GM19035 (cell line): ENCODE measurements at regions not wholly inside any gene's neighbourhood (a gene's known extent, or its start where the extent isn't known, plus 50 kb on each side); places are given as distances from the start of the nearest gene placed in this dataset.
"Not testable (repeated sequence)": the region's sequence is repeated elsewhere in the genome, so short reads cannot be mapped to it uniquely, and the experiment has no call there.

Experiments used
- ATAC-seq: cut with Tn5 transposase; IDR thresholded peaks from one replicate; pipeline ENCODE4 v1.9.1; 2021; ENCODE audit not compliant: unreplicated experiment

DNA sequence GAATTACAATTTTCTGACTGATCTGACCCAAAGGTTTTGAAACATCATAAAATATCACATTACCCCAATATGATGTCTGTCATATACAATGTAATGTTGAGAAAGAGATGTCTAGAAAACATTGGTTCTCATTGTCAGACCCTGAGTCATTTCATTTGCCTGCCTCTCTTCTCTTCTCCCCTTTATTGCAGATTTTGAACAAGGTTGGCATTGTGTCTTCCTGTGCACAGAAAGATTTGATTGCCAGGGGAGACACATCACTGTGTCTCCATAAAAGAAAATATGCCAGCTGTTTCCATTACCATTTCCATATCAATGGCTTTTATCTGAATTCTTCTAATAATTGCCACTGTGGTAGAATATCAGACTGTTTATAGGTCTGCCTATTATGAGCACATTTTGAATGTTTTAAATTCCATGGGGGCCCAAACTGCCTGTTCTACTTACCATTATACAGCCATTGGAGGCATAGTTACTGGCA, 65.6 kb downstream of the IFI44 start:
- no peak for ATAC-seq

DNA sequence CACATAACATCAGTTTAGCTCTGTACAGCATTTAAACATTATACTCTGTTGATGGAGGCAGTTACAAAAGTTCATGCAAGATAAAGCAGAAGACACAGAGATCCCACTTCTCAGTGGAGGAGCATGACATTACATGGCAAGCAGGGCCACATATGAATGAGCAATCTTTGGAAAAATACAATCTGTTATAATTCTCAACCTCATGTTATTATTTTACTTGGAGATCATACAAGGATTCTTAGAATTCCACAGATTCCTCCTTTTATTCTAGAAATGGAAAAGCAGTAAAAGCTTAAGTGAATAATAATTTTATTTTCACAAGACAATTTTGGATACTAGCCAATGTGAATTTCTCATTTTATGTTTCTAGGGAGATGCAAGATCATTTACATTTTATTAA, 66.6 kb downstream of the IFI44 start:
- no peak for ATAC-seq

DNA sequence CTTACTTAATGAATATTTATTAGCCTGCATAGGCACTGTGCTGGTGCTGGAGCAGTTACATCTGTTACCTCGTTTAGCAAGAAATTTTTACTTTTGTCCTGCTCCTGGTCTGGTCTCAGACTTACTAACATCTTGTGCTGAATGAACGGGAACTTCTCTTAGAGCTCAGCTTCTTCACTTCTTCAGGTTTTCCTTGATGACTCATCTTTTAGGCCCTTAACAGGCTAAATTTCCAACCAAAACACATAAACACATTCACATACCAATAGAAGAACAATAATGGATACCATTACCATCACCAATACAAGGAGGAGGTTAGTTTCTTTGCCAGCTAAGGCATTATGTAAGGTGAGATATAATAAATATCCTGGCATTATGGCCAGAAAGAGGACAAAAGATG, 68.9 kb downstream of the IFI44 start:
- no peak for ATAC-seq

DNA sequence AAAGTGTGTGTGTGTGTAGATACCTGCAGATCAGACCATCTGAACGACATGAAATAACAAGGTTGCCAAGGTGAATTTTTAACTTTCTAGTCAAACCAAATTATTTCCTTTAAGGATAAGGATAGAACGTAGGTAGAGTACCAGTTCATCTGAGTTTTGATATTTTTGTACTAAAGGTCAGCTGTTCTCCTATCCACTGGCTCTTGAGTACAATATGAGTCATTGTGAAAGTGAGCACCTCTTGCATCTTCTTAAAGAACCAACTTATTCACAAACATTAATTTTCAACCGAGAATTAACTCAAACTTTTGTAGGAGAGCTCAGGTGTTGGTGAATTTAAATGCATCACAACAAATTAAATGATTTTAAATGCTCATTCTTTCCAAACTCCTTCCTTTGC, 71.5 kb downstream of the IFI44 start:
- peak; percentile 71 for ATAC-seq

DNA sequence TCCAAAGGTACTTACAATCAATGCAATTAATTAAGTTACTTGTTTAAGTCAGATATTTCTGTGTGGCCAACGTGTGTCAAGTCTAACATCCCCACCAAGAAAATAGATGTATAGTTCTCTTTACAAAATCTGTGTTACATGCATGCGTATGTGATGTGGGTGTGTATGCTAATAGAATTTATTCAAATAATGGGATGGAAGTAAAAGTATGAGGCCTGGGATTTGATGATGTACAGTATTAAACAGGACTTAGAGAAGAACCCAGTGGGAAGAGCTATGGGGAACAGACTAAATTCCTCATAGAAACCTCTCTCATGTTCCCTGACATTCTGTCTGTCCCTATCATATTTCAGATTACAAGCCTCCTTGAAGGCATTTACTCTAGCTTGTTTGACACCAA, 72.5 kb downstream of the IFI44 start:
- ATAC-seq: no peak

DNA sequence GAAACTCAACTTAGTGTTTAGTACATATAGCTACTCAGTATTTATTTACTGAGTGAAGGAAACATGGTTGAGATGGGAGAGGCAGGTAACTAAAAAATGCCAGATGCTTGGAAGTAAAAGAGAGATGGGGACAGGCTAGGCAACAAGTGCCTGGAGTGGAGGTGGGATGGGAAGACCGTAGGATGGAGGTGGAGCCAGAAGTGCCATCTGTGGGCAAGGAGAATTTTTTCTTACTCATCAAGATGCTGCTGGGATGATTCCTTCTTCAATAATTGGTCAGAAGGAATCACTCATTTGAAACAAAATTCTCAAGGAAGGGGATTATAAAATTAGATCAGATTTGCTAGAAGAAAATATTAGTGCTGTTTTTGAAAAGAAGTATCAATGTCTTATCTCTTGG, 72.9 kb downstream of the IFI44 start:
- no peak for ATAC-seq

DNA sequence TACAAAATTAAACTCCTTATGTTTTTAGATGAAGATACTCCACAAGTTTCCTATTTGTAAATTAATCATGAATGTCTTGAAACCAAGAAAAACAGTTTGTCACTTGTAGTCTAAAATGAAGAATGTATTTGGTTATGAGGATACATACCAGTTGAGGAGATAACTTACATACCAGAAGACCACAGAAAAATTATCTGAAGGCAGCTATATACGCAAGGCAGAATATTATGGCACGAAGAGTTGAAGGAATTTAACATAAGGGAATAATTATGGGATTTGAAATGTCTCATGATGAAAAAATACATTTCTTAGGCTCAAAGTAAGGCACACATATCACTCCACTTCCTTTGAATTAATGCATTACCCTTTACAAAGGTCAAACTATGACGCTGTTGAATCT, 73.3 kb downstream of the IFI44 start:
- ATAC-seq: no peak

DNA sequence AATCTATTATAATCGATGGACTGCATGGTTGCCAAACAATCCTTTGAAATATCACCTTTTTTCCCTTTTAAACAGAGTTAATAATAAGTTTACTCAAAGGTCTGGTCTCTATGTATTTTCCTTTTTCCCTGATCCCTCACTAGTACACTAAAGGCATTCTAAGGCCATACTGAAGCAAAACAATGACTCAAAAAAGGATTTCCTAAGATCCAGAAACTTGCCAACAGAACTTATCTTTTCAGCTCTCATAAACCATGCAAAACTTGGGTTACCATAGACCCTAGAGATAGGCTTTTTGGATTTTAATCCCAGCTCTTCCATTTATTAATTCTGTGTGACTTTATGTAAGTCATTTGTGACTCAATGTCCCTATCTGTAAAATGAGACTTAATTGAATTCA, 77.1 kb downstream of the IFI44 start:
- no peak for ATAC-seq

DNA sequence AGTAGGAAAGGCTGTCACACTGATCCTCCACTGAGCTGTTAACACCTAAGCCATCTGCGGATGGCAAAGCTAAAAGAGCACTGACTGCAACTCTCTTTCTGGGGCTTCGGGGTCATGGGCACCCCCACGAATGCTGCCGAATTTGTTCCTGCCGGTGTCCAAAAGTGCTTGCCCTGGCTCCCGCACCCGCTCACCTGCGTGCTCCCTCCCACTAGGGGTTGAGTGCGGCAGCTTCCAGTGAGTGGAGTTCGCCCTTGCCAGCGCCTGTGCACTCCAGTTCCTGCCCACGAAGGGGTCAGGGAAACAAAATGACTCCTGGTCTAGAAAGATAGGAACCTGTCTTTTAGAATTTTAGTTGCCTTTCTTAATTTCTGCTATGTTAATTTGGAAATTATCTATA, 78.7 kb downstream of the IFI44 start:
- no peak for ATAC-seq

DNA sequence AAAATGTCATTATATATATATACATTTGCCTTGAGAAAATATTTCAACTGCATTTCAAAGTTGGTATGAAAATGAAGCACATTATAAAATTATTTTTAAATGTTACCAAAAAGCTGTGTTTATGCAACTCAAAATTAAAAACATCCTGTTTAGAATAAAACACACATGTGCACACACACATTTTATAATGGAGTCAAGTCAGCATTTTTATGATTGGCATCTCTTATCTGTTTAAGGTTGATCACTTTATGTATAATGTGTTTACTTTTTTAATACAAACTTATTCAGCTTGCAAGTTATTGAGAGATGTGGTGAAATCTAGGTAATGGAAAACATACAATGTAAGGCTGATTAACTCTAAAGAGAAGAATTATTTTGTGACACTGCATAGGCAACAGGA, 80.4 kb downstream of the IFI44 start:
- ATAC-seq: no peak

DNA sequence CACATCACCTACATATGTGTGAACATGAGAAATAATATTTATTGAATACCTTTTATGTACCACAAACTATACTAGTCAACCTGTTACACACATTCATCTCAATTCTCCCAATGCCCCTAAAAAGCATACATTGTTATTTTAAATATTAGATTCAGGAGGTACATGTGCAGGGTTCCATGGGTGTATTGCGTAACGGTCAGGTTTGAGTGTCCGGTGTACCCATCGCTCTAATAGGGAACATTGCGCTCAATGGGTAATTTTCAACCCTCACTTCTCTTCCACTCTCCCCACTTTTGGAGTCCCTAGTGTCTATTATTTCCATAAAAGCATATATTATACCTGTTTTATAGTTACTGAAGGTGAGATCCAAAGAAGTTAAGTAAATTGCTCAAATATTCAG, 82.0 kb downstream of the IFI44 start:
- no peak for ATAC-seq

DNA sequence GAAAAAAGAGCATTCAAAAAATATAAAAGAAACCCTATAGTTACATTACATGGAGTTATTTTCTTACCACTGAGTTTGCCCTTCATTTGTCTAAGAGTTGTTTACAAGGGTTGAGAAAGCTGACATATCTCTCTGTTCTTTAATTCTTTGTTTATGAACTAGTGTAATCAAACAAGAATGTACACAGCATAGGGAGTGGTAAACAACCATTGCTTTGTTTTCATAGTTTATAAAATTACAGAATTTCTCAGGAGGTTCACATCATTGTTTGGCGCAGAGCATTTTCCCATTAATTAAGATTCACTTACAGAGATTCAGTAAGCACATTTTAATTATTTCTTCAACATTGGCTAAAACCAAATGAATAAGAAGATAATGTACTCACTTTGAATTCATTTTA, 87.6 kb downstream of the IFI44 start:
- ATAC-seq: no peak

DNA sequence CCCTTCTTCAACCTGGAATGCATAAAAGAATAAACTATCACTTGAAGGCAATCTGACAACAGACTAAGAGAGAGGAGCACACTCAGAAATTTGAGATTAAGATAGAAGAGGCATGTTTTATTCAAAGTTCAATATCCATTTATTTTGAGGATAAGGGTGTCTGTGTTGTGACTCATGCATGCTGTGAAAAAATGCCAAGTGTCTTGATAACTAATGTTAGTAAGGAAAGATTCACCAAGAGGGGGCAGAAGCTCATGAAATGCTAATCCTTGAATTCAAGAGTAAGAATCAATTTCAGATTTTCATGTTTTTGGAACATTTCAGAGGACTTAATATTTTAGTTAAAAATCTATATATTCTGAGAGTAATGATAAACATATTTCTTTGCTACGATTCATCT, 94.0 kb downstream of the IFI44 start:
- ATAC-seq: no peak

DNA sequence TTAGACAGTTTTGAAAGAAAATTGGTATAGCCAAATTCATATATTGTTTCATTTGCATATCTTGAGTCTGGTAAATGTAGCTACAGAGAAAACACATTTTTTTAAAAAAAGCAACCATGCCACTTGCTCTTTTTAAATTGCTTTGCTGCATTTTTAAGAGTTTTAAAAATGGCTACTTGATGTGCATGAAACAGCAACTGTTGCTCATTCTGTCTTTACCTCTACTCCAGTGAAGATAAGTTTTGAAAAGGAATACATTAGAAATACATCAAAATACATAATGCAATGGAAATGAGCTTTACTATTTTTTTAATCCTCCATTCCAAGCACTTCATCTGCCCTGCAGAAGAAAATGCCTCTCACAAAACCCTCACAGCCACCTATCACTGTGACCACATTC, 95.5 kb downstream of the IFI44 start:
- no peak for ATAC-seq

DNA sequence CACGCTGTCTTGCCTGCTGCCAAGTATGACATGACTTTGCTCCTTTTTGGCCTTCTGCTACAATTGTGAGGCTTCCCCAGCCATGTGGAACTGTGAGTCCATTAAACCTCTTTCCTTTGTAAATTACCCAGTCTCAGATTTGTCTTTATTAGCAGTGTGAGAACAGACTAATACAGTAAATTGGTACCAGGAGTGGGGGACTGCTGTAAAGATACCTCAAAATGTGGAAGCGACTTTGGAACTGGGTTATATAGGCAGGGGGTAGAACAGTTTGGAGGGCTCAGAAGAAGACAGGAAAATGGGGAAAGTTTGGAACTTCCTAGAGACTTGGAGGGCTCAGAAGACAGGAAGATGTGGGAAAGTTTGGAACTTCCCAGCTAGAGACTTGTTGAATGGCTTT, 104.0 kb downstream of the IFI44 start:
- ATAC-seq: not testable (repeated sequence)

DNA sequence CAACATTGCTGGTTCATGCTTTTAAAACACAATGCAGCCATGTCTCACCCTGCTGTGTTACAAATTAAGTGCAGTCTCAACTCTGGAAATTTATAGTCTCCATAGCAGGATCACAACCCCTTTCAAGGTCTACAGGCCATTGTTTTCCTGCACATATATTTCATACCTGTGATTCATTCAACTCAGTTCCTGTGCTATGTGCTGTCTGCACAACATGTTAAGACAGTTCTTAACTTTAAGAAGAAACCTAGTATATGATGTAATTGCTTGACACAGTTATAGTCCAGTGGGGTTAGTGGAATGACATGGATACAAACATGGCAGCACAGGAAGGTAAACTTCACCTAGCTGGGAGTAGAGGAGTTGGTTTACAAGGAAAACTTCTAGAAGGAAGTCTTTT, 106.4 kb downstream of the IFI44 start:
- ATAC-seq: no peak

DNA sequence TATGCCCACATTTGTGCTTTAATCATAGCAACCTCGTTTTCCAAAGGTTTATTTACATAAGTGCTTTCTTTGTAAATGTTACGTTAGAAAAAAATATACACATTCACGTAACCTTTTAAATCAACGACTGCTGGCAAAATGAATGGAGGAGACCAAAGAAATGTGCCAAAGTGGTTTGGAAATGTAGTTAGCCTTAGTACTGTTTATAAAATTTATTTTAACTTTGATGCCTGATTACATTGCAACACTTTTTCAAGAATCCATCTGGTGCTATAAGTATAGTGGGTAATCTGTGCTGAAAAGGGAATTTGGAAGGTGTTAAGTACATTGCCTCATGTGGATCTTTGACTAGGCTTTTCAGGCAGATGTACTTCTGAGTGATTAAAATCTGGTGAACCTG, 108.9 kb downstream of the IFI44 start:
- no peak for ATAC-seq

DNA sequence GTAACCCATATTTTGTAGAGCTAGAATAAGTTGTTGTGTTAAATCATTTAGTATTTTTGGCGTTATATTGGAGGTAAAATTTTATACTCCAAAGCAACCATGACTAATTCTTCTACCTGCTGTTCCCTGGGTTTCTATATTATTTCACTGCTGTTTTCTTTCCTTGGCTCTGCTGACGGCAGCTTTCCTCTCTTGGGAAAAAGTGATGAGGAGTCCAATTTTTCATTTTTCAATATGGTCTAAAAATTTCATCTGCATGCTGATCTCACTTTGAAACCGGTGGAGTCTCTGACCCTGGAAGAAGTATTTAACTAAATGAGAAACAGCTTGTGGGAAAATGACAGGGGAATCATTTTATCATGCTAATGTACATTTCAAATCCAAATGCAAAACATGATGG, 110.2 kb downstream of the IFI44 start:
- ATAC-seq: no peak

DNA sequence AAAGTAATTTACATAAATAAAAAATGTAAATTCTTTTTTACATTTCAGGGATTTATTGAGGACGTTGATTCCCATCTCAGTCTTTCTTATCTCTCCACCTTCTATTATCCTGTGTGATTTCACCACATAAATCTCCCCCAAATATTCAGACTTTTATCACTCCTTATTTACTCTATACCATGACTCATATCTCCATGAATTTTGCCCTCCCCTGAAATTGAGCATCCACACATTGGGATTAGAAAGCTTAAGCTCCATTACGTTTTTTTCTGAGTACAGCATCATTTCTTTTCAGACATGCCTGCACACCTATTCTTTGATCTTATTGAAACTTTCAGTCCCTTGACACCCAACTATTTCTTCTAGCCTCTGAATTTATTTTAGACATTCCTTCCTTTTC, 111.2 kb downstream of the IFI44 start:
- ATAC-seq: no peak

DNA sequence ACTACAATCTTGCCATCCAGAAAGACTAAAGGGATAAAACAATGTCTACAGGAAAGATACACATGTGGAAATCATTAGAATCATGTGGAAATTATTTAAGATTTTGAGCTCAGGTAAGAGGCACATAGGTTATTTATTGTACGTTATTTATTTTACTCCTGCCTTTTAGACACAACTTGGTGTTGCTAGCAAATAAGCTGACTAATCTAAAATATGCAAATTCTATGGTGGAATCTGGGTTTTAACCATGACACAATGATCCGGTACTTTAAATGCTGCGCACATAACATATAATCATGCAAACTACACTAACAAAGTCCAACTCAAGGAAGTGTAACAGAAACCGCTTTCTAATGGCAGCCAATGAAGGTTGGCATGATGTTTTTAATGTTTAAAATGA, 112.5 kb downstream of the IFI44 start:
- no peak for ATAC-seq

DNA sequence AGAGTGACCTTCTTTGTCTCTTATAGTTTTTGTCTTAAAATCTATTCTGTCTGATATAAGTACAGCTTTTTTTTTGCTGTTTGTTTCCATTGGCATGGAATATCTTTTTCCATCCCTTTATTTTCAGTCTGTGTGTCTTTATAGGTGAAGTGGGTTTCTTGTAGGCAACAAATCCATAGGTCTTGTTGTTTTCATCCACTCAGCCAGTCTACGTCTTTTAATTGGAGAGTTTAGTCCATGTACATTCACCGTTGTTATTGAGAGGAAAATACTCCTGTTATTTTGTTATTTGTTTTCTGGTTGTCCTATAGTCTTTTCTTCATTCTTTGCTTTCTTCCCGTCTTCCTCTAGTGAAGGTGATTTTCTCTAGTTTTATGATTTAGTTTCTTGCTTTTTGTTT, 115.9 kb downstream of the IFI44 start:
- no peak for ATAC-seq

DNA sequence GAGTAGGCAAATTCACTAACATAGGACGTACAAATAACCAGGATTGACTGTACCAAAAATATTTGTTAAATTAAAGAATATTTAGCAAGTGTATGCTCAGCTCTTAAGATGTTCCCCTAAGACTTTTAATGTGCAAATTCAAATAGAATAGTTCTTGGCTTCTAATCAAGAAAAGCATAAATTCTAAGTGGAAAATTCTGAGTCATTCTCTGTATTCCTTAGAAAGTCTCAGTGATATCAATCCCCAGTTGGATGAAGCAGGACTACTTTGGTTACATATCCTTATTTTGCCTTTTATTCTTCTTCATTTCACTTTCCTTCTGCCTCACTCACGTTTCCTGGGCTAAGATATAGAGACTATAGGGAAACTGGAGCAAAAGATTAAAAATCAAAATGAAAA, 130.2 kb downstream of the IFI44 start:
- no peak for ATAC-seq

DNA sequence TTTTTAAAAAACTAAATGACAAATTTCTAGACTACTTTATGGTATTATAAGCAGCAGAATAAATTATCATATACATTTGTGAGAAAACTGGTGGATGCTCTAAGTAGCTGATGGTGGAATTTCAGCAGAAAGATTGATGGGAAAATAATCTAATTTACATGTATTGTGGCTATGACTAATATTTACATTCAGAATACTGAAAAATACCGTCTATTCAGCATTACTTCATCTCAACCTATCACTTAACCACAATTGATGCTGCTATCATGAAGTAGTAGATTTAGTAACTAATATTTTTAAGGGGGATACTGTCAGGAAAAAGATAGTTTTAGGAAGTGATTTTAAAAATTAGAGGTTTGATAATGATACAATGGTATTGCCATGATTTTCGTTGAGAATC, 137.9 kb downstream of the IFI44 start:
- ATAC-seq: no peak

DNA sequence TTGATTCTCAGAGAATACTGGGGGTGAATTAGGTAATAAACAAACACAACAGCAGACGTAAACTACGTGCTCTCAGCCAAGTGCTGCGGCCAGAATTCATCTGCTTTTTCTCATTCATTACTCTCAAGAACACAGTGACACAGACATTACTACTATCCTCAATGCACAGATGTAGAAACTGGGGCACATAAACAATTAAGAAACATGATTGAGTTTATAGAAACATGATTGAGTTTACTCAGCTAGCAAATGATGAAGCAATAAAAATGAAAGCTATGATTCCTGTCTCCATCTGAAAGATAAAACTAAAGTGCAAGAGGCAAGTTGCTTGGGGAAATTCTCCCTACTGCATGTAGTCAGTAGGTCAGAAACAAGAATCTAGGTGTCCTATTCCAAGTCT, 140.5 kb downstream of the IFI44 start:
- no peak for ATAC-seq
